ENCODE measurements at regions not wholly inside any gene's neighbourhood (a gene's known extent, or its start where the extent isn't known, plus 50 kb on each side); places are given as distances from the start of the nearest gene placed in this dataset.

- no peaks in the 10 kb centered on the region for H3K9me3 ChIP-seq
- no peak for DNase-seq (ENCODE audit: low spot score)
- no peaks in the 10 kb centered on the region for H3K4me1 ChIP-seq (replicated peaks)
- no peaks in the 10 kb centered on the region for H3K36me3 ChIP-seq
- intact Hi-C loops (cut with DNase I), result no loop called here
- no peaks in the 10 kb centered on the region for H3K27me3 ChIP-seq (replicated peaks; ENCODE audit: insufficient read depth)
- no peak overlapping the region for H3K4me3 ChIP-seq
- TF ChIP-seq CTCF (IDR thresholded peaks at IDR 0.05), result no peak
- no peak for TF ChIP-seq POLR2A (IDR thresholded peaks at IDR 0.05)
- H3K27ac ChIP-seq, result no peak overlapping the region
- WGBS, result 94% methylated on average over 2 of the region's 2 CpGs
Measured at GRCh38 chr4:35711127-35711526, 533.2 kb downstream of the ARAP2 start.

- no peak for TF ChIP-seq CTCF (IDR thresholded peaks at IDR 0.05)
- TF ChIP-seq POLR2AphosphoS5 (IDR thresholded peaks at IDR 0.05), result no peak
- no peak for TF ChIP-seq POLR2A (IDR thresholded peaks at IDR 0.05)
- DNase-seq (ENCODE audit: low spot score), result no peak
- WGBS, result 94% methylated on average over 3 of the region's 3 CpGs
- Histone ChIP-seq H3K27me3 (replicated peaks; ENCODE audit: insufficient read depth) (no peaks in the 10 kb centered on the region), H3K4me3 (no peak overlapping the region), H3K27ac (no peak overlapping the region), H3K9me3 (no peaks in the 10 kb centered on the region), H3K36me3 (no peaks in the 10 kb centered on the region), H3K4me1 (replicated peaks) (no peaks in the 10 kb centered on the region)
- intact Hi-C loops (cut with DNase I), result no loop called here
Measured at GRCh38 chr4:35723973-35724372, 520.3 kb downstream of the ARAP2 start.

DNA sequence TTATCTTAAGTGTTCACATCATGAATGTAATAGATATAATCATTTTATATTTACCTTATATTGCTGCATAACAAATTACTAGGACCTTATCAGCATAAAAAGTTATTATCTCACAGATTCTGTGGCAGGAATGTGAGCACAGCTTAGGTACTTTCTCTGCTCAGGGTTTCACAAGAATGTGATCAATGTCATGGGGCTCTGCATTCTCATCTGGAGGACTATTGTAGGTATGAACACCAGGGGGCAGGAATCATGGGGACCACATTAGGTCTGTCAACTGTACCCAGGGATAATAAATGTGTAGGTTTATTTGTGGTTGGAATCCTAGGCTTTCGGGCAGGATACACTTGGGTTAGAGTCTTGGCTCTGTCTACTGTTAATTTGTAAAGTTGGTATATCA lies 519.2 kb downstream of the ARAP2 start:
- no peaks in the 10 kb centered on the region for H3K9me3 ChIP-seq
- intact Hi-C loops (cut with DNase I), result no loop called here
- 100% methylated on average over 1 of the region's 1 CpG for WGBS
- no peaks in the 10 kb centered on the region for H3K36me3 ChIP-seq
- TF ChIP-seq POLR2A (IDR thresholded peaks at IDR 0.05) (no peak), CTCF (IDR thresholded peaks at IDR 0.05) (no peak), POLR2AphosphoS5 (IDR thresholded peaks at IDR 0.05) (no peak)
- no peaks in the 10 kb centered on the region for H3K27me3 ChIP-seq (replicated peaks; ENCODE audit: insufficient read depth)
- no peak for DNase-seq (ENCODE audit: low spot score)
- H3K4me3 ChIP-seq, result no peak overlapping the region
- no peaks in the 10 kb centered on the region for H3K4me1 ChIP-seq (replicated peaks)
- H3K27ac ChIP-seq, result no peak overlapping the region

DNA sequence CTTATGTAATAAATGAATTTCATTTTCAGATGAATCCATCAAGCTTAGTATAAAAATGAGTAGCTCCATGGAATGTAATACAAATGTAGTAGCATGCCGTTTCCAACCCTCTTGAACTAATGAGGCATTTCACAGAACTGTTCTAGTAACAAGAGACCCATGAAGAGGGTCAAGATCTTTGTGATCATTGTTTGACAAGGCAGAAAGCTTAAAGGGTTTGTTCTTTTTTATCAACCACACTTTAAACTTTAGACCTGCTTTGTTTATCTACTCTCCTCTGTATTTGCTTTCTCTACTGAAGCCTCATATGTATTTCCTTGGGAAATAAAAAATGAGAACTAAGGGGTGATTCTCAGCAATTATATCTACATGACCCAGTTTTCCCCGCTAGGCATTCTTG lies 513.9 kb downstream of the ARAP2 start:
- WGBS, result 69% methylated on average over 2 of the region's 2 CpGs
- no peak for TF ChIP-seq POLR2A (IDR thresholded peaks at IDR 0.05)
- TF ChIP-seq CTCF (IDR thresholded peaks at IDR 0.05), result no peak
- no peak for TF ChIP-seq POLR2AphosphoS5 (IDR thresholded peaks at IDR 0.05)
- intact Hi-C loops (cut with DNase I), result no loop called here

GRCh38 chr4:35734381-35735098 lies 509.8 kb downstream of the ARAP2 start:
- Histone ChIP-seq H3K9me3 (no peaks in the 10 kb centered on the region), H3K36me3 (no peaks in the 10 kb centered on the region), H3K27me3 (replicated peaks; ENCODE audit: insufficient read depth) (no peaks in the 10 kb centered on the region), H3K4me3 (no peak overlapping the region), H3K4me1 (replicated peaks) (no peaks in the 10 kb centered on the region), H3K27ac (no peak overlapping the region)
- 69% methylated on average over 3 of the region's 3 CpGs for WGBS
- TF ChIP-seq POLR2A (IDR thresholded peaks at IDR 0.05) (no peak), CTCF (IDR thresholded peaks at IDR 0.05) (no peak), POLR2AphosphoS5 (IDR thresholded peaks at IDR 0.05) (no peak)
- no peak for DNase-seq (ENCODE audit: low spot score)
- intact Hi-C loops (cut with DNase I), result no loop called here

More for the DNA sequence above, 513.9 kb downstream of the ARAP2 start:
- Histone ChIP-seq H3K36me3 (no peaks in the 10 kb centered on the region), H3K9me3 (no peaks in the 10 kb centered on the region), H3K4me3 (no peak overlapping the region), H3K27ac (no peak overlapping the region), H3K27me3 (replicated peaks; ENCODE audit: insufficient read depth) (no peaks in the 10 kb centered on the region), H3K4me1 (replicated peaks) (no peaks in the 10 kb centered on the region)
- DNase-seq (ENCODE audit: low spot score), result no peak
